A172 (cell line): ENCODE measurements at regions not wholly inside any gene's neighbourhood (a gene's known extent, or its start where the extent isn't known, plus 50 kb on each side); places are given as distances from the start of the nearest gene placed in this dataset.
"Not testable (repeated sequence)": the region's sequence is repeated elsewhere in the genome, so short reads cannot be mapped to it uniquely, and the experiment has no call there.

Source experiments
- DNase-seq: peaks from one replicate; pipeline ENCODE4 v3.0.0-alpha.2; 2015; ENCODE audit warnings: low spot score

DNA sequence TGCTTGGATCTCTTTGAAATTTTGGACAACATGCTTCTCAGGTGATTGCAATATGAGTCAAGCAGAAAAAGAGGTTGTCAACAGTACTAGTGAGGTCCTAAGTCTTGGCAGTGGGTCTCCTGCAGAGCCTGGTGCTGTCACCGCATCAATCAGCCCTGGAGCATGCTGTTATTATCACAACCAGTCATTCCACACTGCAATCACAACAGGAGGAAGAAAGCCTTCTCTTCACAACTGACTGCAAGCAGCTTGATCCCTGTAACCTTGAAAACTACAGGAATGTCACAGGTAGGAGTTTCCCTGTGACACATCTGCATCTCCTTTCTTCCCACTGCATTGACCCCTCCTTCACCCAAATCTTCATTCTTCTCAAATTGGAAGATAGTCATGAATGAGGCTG, 451.1 kb upstream of the ATP11B start:
- DNase-seq, result no peak

DNA sequence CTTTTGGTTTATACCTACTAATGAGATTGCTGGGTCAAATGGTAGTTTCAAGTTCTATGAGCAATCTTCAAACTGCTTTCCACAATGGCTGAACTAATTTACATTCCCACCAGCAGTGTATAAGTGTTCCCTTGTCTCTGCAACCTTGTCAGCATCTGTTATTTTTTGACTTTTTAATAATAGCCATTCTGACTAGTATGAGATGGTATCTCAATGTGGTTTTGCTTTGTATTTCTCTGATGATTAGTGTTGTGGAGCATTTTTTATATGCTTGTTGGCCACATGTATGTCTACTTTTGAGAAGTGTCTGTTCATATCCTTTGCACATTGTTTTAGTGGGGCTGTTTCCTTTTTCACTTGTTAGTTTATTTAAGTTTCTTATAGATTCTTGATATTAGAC, 449.3 kb upstream of the ATP11B start:
- DNase-seq, result not testable (repeated sequence)

DNA sequence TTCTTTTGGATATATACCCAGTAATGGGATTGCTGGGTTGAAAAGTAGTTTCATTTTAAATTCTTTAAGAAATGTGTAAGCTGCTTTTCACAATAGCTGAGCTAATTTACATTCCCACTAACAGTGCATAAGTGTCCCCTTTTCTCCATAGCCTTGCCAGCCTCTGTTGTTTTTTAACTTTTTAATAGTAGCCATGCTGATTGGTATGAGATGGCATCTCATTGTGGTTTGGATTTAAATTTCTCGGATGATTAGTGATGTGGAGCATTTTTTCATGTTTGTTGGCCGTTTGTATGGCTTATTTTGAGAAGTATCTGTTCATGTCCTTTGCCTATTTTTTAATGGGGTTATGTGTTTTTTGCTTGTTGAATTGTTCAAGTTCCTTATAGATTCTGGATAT, 444.3 kb upstream of the ATP11B start:
- no peak for DNase-seq

DNA sequence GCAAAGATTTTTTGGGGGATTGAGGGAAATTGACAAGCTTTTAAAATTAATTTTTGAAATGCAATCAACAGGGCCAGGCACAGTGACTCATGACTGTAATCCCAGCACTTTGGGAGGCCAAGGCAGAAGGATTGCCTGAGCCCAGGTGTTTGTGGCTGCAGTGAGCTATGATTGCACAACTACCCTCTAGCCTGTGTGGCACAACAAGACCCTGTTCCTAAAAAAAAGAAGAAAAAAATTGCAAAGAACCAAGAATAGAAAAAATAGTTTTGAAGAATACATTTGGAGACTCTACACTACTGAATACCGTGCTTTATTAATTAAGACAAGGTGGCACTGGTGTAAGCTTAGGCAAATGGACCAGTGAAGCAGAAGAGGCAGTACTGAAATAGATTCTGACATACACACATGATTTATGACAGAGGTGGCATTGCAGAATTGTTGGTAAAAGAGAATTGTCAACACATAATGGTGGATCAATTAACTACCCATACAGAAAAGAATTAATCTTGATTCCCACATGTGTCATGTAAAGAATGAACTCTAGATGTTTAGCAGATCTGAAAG, 443.3 kb upstream of the ATP11B start:
- DNase-seq, result no peak

DNA sequence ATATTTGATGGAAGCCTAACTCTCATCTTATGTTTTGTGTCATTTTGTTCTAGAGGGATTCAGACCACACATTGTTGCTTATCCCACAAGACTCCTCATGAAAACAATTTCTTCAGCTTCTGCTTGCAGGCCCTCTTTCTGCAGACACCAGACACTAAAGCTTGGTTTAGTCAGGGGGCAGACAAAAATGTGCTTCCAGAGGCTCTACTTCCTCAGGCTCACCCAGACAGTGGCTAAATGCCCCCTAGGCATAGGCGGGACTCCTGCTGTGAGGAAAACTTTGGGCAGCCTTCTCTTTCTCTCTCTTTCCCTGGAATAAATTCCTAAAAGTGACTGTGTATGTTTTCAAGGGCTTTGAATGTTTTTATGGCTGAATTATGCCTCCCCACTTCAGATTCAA, 435.4 kb upstream of the ATP11B start:
- peak; percentile 2 for DNase-seq

DNA sequence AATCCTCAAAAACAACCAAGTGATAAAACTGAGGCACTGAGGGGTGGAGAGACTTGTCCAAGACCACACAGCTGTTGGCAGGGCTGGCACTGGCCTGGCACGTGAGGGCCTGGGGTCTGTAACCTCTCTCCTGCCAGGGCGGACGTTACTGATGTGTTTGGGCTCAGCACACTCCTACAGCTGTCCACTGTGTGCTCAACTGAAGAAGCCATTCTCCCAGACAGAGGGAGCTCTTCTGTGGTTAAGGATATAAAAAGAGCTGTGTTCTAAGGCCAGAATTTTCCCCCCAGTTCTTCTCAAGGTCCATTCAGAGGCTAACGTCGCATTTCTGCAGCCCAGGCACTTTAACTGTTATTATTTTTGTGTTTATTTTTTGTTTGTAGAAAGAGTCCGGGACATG, 429.0 kb upstream of the ATP11B start:
- peak; percentile 67 for DNase-seq

DNA sequence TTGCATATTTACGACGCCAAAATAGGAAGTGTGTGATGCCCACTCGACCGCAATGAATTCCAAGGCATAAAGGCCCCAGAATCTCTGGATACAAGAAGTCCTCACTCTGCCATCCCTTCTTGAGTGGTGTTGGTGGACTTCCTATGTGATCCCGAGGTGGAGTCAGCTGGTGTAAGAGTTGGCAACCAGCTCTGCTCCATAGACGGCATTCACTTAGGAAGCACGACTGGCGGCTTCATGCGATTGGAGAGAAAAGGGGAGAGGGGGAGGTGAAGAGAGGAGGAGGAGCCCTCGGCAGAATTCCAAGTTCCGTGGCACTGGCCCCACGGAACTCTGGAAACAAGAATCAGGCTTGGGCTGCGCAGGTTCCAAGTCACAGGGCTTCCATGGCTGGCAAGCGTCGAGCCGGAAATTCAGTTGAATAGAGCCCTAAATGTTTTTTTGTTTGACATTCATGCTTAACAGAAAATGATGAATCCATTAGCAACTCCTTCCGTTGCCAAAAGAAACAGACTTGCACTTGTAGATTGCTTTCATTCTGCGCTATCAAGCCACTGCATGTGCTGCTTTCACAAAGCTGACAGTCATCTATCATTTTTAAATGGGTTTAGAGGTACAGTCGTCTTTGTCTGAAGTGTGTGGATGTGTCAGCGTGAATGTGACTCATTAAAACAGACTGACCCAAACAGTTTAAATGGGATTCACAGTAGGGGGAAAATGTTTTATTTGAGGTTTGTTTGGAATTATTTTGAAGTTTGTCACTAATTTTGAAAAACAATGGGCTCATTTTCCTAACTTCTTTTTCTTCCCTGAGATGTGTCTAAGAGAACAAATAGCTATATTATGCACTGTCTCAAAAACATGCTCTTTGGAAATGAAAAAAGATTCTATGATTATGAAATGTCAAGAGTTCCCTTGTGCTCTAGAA, 428.3 kb upstream of the ATP11B start:
- peak; percentile 97 for DNase-seq

DNA sequence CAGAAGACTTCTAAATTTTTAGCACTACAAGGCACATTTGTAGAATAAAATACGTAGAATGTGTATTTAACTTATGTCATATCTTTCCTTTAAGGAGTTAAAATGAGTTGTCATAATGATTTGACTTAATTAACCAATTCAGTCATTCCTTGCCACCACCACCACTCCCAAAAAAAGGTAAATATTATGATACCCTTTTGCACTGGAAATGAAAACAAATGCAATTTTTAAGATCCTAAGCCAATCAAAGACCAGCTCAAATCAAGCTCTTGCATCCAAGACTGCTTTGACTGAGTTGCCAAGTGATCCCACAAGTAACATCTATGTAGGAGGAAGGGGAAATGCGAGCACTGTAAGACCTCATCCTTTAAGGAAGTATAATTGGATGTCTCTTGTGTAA, 426.6 kb upstream of the ATP11B start:
- DNase-seq, result no peak

DNA sequence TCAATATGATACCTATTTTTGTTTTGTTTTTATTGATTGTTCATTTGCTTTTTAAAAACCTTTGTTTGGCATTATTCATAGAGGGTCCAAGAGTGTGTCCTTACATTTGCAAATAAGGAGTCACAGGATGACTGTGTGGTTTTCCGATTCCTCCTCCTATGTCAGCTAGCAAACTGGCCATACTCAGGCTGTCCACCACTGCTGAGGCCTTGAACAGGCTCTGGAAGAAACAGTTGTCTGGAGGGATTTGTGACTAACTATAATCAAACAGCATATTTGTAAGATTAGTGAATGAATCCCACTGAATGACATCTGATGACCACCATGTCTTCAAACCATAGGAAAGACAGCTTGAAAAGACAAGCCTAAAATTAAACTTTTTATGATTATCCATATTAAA, 423.4 kb upstream of the ATP11B start:
- DNase-seq, result no peak

DNA sequence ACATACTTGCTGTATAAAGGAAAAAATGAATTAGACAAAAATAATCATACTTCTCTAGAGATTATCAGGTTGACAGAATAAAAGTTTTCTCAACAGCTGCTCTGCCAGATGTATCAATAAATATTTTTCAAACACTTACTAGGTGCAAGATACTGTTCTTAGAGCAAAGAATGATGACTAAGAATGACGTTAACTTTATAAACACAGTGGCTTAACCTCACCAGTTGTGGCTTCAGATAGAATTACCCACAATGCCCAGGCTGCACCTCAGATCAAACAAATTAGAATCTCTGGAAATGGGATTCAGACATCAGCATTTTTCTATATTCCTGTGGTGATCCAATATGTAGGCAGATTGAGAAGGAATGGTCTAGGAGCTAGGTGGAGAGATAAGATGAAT, 422.4 kb upstream of the ATP11B start:
- DNase-seq, result peak; percentile 66

DNA sequence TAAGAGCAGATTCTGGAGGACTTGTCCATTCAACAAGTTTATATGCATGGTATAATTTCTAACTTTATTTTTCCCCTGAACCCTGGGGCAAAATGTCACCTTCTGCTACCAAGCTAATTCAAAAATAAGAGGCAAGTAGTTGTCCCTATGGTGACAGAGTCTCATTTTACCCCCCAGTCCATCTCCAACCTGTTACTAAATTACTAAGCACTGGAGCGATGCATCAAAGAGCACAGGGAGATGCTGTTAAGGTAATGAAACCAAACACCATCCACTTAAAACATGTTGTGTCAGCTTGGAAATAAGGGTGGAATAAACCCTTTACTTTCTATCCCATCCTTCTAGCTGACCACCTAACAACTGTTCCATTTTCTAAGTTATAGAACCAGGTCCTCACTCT, 417.4 kb upstream of the ATP11B start:
- DNase-seq, result no peak

DNA sequence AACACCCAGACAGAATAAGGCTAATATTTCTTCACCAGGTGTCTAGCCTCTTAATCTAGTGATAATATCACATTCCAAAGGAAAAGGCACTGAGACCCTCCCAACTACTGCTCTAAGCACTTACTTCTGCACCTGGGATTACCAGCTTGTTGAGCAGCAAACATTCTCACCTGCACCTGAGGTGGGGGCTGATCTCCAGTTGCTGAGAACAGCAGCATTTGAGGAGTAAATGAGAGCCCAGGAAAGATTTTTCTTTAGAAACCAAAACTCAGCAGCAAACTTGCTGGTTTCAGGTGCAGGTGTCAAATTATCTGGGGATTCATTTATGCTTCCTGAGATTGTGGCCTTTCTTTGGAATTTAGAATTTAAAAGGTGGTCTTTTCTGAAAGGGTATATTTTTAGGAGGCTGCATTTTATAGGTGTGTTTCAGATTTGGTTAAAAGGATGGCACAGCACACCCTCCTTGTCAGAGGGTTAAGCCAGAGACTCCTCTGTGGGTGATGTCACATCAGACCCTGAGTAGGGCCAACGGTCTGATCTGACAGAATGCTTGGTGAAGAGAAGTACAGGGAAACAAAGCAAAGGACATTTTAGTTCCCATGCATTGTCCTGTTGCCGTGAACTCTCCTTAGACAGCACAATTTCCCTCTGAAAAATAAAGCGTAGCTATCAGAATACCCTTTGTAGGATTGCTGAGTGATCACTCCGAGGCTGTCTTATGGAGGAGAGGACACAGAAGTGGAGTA, 411.0 kb upstream of the ATP11B start:
- DNase-seq, result no peak

DNA sequence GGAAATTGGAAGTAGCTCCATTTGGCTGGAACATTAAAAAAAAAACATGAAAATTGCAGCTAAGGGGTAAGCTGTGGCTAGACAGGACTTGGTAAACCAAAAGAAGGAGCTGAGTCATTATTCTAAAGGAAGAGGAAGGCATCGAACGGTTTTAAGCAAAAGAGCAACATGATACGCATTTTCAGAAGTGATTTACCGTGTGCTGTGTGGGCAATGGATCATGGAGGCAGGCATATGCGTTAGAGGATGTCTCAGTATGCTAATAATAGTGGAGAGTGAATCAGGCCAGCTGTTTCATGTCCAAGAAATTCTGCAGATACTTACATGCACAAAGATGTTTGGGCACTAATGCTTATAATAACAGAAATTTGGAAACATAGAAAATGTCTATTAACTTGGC, 409.1 kb upstream of the ATP11B start:
- DNase-seq, result peak; percentile 8

DNA sequence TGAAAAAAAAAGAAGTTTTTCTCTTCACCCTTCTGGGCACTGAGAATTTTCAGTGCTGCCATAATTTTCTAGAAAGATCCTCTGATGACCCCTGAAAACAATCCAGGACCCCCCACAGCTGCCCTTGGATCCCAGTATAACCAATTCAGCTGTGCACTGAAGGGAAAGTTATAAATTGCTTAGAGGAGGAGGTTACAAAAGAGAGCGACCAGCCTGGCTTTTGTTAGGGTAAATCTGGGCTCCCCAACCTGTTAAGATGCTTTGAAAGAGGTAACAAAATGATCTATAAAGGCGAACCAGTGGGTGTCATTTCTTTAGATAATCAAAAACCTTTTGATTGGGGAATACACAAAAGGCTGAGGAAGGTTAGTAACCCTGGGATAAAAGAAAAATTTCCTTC, 407.9 kb upstream of the ATP11B start:
- DNase-seq, result no peak

DNA sequence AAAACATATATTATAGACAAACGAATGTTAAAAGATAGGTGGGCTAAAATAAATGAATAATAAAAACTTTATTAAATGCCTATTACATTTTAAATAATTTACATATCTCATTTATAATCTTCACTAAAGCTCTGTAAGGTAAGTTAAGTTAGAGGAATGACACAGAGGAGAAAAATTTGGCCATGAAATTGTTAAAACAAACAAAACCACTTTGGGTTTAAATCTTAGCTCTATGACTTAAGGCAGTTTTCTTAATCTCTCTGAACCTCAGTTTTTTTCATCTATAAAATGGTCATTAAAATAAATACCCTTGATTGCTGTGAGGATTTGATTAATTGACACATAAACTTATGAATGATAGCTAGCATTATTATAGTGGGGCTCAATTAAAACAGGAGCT, 404.8 kb upstream of the ATP11B start:
- no peak for DNase-seq

DNA sequence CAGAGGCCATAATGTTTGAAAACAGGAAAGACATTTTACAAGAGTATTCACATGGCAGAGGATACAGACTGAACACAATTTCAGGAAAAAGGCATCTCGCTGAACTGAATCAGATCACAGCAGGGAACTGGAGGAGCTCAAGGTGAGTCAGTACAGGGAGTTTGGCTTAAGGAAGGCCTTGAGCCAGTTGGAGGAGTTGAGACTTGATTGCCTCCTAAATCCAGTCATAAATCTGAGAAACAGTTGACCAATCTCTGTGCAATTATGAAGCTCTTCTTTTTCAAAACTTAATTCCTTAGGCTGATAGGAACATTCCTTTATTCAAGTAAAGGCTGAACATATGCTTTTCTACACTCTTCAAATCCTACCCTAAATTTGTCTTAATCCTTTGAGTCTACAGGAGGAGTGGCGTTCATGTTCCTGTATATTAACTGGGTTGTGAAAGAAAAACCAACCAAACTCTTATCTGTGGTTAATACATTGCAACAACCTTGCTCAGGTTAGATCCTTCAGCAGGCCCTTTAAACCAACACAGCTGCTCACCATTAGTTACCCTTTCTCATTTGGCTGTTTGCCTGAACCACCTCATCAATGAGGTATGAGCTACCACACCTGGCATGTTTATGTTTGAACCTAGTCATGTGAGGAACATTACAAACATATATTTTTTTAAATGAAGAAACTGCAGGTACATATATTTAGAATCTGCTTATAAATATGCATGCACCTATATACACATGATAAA, 404.1 kb upstream of the ATP11B start:
- DNase-seq, result peak; percentile 48

DNA sequence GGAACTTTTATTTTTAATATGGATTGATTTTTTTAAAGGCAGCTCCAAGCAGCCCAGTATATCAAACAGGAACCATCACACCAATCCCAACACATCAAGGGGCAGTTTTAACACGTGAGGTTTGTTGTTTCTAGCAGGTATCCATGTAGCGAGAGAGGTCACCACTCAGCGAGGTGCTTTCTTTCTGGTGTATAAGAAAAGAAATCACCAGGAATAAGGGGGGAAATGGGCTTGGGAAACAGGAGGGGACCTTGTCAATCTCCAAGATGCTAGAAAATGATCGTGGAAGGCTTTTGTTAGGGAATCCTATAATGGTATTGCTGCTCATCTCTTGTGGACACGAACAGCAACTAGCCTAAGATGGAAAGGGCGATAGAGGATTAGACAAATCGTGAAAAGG, 402.9 kb upstream of the ATP11B start:
- no peak for DNase-seq

DNA sequence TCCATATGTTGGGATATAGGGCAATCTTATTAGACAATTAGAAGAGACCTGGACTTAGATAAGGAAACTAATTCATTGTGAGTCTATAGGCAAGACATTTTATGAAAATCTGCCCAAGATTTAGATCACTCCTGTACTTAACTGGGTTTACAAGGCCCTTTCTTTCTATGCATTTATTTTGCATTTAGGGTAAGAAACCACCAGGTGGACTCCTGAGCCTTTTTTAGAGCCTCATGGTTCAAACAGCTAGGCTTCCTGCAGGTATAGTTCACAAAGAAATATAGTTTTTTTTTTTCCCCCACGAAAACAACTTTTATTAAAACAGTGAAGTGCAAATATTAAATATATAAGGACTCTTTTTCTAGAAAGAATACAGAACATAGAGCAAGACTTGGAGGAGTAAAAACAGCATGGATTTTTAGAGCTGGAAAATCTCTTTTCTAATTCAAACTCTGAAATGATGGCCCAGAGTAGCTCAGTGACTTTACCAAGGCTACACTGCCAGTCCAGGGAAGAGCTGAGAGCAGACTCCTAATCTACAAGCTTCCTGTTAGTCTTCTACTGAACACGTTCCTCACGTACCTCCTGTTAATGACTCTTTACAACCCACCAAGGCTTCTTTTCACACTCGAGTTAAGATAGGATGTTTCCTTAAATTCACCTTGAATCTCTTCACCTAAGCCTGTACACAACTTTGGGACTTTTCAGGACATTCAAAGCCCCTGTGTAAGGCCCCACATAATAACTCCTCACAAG, 400.9 kb upstream of the ATP11B start:
- DNase-seq, result no peak

DNA sequence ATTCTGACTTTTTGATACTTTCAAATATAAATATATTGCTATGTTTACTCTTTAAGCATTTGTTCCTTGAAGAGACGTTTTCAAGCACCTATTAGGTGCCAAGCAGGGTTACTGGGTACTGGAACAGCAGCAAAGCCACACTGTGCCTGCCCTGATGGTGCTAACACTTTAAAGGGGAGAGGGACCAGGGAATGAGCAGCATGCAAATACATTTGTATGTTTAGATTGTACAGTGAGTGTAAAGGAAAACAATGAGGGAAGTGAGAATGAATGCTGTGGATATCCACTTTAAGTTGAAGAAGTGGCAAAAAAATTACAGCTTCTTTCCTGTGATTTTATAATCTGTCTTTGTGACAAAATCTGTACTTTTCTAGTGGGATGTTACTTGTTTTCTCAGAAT, 400.2 kb upstream of the ATP11B start:
- no peak for DNase-seq

DNA sequence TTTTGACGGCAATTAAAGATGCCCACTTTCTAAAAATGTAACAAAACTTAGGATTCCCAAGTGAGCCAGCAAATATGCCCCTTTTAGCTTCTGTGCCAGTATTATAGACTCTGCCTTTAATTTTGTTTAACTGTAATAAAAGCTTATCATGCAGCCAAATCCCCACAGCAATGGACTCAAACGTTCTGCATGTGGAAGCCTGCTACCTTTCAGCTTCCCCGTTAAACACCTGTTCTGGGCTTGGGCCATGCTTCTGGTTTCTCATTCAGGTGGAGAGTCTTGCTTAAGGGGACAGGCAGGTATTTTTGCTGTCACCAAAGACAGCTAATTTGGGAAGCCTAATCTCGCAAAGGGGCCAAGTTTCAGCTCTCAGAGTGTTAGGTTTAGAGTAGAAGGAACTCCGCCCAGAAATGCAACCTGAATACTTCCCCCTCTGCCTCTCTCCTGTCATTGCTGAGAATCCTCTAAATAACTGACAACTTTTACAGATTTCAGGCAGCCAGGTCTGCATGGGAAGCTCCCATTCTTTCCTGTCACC, 399.4 kb upstream of the ATP11B start:
- DNase-seq, result no peak

DNA sequence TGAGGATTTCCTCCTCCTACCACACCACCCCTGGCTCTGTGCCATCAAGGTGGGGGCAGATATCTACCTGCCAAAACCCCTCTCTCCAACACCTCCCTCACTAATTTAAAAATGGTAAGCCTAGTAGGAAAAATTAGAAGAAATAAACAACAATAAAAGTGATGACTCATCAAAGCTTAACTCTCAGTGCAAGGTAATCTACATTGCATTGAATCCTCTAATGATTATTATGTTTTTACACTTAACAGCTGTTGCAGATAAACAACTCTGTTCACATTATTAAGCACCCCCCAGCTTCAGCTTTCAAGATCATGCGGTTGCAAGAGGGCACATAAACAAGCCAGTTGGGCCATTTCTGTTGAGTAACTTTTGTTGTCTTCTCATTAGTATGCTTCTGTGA, 396.1 kb upstream of the ATP11B start:
- no peak for DNase-seq
